Glutamatergic neuron (in vitro differentiated cells): ENCODE measurements at regions not wholly inside any gene's neighbourhood (a gene's known extent, or its start where the extent isn't known, plus 50 kb on each side); places are given as distances from the start of the nearest gene placed in this dataset.

Experiments used
- DNase-seq: peaks from one replicate; pipeline ENCODE4 v3.0.0; 2022
- H3K27ac Mint-ChIP-seq: one replicate; pipeline ENCODE4 v1.8.0; 2020; ENCODE audit warnings: mild to moderate bottlenecking, mixed read lengths, inconsistent platforms; ENCODE audit not compliant: unreplicated experiment
- H3K27me3 Mint-ChIP-seq: one replicate; pipeline ENCODE4 v1.8.0; 2020; ENCODE audit warnings: mild to moderate bottlenecking, moderate library complexity, mixed read lengths, inconsistent platforms; ENCODE audit not compliant: unreplicated experiment
- H3K36me3 Mint-ChIP-seq: one replicate; pipeline ENCODE4 v1.8.0; 2020; ENCODE audit warnings: mild to moderate bottlenecking, mixed read lengths, inconsistent platforms; ENCODE audit not compliant: unreplicated experiment
- H3K4me1 Mint-ChIP-seq: one replicate; pipeline ENCODE4 v1.8.0; 2020; ENCODE audit warnings: mild to moderate bottlenecking, low read depth, mixed read lengths, inconsistent platforms; ENCODE audit not compliant: unreplicated experiment
- H3K4me3 Mint-ChIP-seq: one replicate; pipeline ENCODE4 v1.8.0; 2020; ENCODE audit warnings: mild to moderate bottlenecking, mixed read lengths, inconsistent platforms; ENCODE audit not compliant: unreplicated experiment
- H3K9me3 Mint-ChIP-seq: one replicate; pipeline ENCODE4 v1.8.0; 2020; ENCODE audit warnings: mild to moderate bottlenecking, moderate library complexity, mixed read lengths, inconsistent platforms; ENCODE audit not compliant: unreplicated experiment
- CTCF ChIP-seq: fragments of 200-600 bp; sonication (generic); IDR thresholded peaks from one replicate; pipeline ENCODE4 v1.5.0; 2021; ENCODE audit not compliant: partially characterized antibody, unreplicated experiment

GRCh38 chr6:143609972-143610371, 67.8 kb upstream of the PHACTR2 start:
- TF ChIP-seq CTCF = no peak
- Mint-ChIP-seq H3K27me3 (no peaks in the 10 kb centered on the region), H3K36me3 (no peaks in the 10 kb centered on the region), H3K4me1 (peaks cover 14% of the 10 kb centered on the region), H3K4me3 (no peak overlapping the region), H3K9me3 (no peaks in the 10 kb centered on the region), H3K27ac (no peak overlapping the region)
- no peak for DNase-seq

GRCh38 chr6:143609501-143609900, 68.3 kb upstream of the PHACTR2 start:
- no peak for DNase-seq
- peaks cover 14% of the 10 kb centered on the region for H3K4me1 Mint-ChIP-seq
- no peaks in the 10 kb centered on the region for H3K27me3 Mint-ChIP-seq
- H3K27ac Mint-ChIP-seq = no peak overlapping the region
- no peaks in the 10 kb centered on the region for H3K9me3 Mint-ChIP-seq
- no peak for TF ChIP-seq CTCF
- no peaks in the 10 kb centered on the region for H3K36me3 Mint-ChIP-seq
- H3K4me3 Mint-ChIP-seq = no peak overlapping the region

GRCh38 chr6:143608906-143609305, 68.9 kb upstream of the PHACTR2 start:
- no peak overlapping the region for H3K4me3 Mint-ChIP-seq
- H3K9me3 Mint-ChIP-seq = no peaks in the 10 kb centered on the region
- peaks cover 14% of the 10 kb centered on the region for H3K4me1 Mint-ChIP-seq
- no peak for TF ChIP-seq CTCF
- DNase-seq = no peak
- no peaks in the 10 kb centered on the region for H3K27me3 Mint-ChIP-seq
- no peak overlapping the region for H3K27ac Mint-ChIP-seq
- no peaks in the 10 kb centered on the region for H3K36me3 Mint-ChIP-seq

- Mint-ChIP-seq H3K36me3 (no peaks in the 10 kb centered on the region), H3K27ac (no peak overlapping the region), H3K4me3 (no peak overlapping the region), H3K9me3 (no peaks in the 10 kb centered on the region), H3K4me1 (peaks cover 14% of the 10 kb centered on the region), H3K27me3 (no peaks in the 10 kb centered on the region)
- no peak for DNase-seq
- TF ChIP-seq CTCF = no peak
Measured at GRCh38 chr6:143607974-143608373, 69.8 kb upstream of the PHACTR2 start.

GRCh38 chr6:143607168-143607567, 70.6 kb upstream of the PHACTR2 start:
- peaks cover 18% of the 10 kb centered on the region for H3K4me1 Mint-ChIP-seq
- DNase-seq = no peak
- H3K36me3 Mint-ChIP-seq = no peaks in the 10 kb centered on the region
- H3K27me3 Mint-ChIP-seq = no peaks in the 10 kb centered on the region
- H3K27ac Mint-ChIP-seq = no peak overlapping the region
- no peak overlapping the region for H3K4me3 Mint-ChIP-seq
- TF ChIP-seq CTCF = no peak
- no peaks in the 10 kb centered on the region for H3K9me3 Mint-ChIP-seq
